ENCODE measurements at regions not wholly inside any gene's neighbourhood (a gene's known extent, or its start where the extent isn't known, plus 50 kb on each side); places are given as distances from the start of the nearest gene placed in this dataset.

DNA sequence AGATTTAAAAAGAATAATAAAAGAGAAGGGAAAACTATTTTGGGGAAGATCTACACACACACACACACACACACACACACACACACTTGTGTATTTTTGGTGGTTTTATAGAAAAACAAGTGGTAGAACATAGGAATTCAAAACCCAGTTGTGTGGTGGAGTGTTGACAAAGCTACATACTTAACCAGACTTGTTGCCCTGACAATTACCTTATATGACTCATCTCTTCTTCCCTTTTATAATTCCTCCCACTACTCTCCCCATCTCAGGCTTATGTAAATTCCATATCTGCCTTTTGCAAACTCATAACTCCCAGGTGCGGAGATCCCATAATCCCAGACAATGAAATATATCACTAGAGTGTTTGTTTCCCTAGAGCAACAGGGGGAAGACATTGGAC is 873.7 kb downstream of the NXPH1 start:
- TF ChIP-seq IRF2 (CRISPR knock-in tag; IDR thresholded peaks at IDR 0.05; ENCODE audit: borderline replicate concordance, low read depth) (no peak), FOXK1 (CRISPR knock-in tag; IDR thresholded peaks at IDR 0.05) (no peak), TP53 (CRISPR knock-in tag; IDR thresholded peaks at IDR 0.05) (no peak), ETV6 (CRISPR knock-in tag; IDR thresholded peaks at IDR 0.05) (no peak), ZNF263 (CRISPR knock-in tag; IDR thresholded peaks at IDR 0.05; ENCODE audit: low read depth) (no peak), NR1H2 (CRISPR knock-in tag; IDR thresholded peaks at IDR 0.05) (no peak)
- TF ChIP-seq, protein P1, sequence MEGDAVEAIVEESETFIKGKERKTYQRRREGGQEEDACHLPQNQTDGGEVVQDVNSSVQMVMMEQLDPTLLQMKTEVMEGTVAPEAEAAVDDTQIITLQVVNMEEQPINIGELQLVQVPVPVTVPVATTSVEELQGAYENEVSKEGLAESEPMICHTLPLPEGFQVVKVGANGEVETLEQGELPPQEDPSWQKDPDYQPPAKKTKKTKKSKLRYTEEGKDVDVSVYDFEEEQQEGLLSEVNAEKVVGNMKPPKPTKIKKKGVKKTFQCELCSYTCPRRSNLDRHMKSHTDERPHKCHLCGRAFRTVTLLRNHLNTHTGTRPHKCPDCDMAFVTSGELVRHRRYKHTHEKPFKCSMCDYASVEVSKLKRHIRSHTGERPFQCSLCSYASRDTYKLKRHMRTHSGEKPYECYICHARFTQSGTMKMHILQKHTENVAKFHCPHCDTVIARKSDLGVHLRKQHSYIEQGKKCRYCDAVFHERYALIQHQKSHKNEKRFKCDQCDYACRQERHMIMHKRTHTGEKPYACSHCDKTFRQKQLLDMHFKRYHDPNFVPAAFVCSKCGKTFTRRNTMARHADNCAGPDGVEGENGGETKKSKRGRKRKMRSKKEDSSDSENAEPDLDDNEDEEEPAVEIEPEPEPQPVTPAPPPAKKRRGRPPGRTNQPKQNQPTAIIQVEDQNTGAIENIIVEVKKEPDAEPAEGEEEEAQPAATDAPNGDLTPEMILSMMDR (IDR thresholded peaks at IDR 0.05), result no peak
- TF ChIP-seq, protein P2, sequence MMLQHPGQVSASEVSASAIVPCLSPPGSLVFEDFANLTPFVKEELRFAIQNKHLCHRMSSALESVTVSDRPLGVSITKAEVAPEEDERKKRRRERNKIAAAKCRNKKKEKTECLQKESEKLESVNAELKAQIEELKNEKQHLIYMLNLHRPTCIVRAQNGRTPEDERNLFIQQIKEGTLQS (CRISPR knock-in tag; conservative IDR thresholded peaks at IDR 0.05), result no peak
- TF ChIP-seq, protein P3, sequence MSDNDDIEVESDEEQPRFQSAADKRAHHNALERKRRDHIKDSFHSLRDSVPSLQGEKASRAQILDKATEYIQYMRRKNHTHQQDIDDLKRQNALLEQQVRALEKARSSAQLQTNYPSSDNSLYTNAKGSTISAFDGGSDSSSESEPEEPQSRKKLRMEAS (CRISPR knock-in tag; IDR thresholded peaks at IDR 0.05), result no peak
- TF ChIP-seq, protein P4, sequence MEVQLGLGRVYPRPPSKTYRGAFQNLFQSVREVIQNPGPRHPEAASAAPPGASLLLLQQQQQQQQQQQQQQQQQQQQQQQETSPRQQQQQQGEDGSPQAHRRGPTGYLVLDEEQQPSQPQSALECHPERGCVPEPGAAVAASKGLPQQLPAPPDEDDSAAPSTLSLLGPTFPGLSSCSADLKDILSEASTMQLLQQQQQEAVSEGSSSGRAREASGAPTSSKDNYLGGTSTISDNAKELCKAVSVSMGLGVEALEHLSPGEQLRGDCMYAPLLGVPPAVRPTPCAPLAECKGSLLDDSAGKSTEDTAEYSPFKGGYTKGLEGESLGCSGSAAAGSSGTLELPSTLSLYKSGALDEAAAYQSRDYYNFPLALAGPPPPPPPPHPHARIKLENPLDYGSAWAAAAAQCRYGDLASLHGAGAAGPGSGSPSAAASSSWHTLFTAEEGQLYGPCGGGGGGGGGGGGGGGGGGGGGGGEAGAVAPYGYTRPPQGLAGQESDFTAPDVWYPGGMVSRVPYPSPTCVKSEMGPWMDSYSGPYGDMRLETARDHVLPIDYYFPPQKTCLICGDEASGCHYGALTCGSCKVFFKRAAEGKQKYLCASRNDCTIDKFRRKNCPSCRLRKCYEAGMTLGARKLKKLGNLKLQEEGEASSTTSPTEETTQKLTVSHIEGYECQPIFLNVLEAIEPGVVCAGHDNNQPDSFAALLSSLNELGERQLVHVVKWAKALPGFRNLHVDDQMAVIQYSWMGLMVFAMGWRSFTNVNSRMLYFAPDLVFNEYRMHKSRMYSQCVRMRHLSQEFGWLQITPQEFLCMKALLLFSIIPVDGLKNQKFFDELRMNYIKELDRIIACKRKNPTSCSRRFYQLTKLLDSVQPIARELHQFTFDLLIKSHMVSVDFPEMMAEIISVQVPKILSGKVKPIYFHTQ (CRISPR knock-in tag; IDR thresholded peaks at IDR 0.05), result no peak

Data from WTC11 (cell line).